ENCODE measurements at regions not wholly inside any gene's neighbourhood (a gene's known extent, or its start where the extent isn't known, plus 50 kb on each side); places are given as distances from the start of the nearest gene placed in this dataset.

GRCh38 chr6:1238040-1238439 lies 73.9 kb upstream of the FOXQ1 start:
- TF ChIP-seq, protein P1, sequence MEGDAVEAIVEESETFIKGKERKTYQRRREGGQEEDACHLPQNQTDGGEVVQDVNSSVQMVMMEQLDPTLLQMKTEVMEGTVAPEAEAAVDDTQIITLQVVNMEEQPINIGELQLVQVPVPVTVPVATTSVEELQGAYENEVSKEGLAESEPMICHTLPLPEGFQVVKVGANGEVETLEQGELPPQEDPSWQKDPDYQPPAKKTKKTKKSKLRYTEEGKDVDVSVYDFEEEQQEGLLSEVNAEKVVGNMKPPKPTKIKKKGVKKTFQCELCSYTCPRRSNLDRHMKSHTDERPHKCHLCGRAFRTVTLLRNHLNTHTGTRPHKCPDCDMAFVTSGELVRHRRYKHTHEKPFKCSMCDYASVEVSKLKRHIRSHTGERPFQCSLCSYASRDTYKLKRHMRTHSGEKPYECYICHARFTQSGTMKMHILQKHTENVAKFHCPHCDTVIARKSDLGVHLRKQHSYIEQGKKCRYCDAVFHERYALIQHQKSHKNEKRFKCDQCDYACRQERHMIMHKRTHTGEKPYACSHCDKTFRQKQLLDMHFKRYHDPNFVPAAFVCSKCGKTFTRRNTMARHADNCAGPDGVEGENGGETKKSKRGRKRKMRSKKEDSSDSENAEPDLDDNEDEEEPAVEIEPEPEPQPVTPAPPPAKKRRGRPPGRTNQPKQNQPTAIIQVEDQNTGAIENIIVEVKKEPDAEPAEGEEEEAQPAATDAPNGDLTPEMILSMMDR (IDR thresholded peaks at IDR 0.05) = no peak

DNA sequence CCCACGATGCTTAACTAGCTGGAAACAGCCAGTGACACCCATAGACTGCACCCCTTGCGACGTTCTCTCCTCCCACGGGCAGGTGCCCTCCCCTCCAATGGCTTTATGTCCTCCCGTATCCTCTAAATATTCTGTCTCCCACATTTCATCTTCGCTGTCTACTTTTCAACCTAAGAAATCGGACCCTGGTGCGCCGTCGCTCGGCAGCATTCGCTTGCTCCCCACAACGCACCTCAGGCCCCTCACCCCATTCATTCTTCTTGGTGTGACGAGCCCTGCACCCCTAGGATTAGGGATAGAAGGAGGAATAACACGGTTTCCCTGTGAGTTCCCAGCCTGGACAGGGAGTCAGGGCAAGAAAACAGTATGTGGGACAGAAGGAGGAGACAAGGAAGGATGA lies 74.3 kb upstream of the FOXQ1 start:
- TF ChIP-seq, protein P1 (IDR thresholded peaks at IDR 0.05) = no peak

DNA sequence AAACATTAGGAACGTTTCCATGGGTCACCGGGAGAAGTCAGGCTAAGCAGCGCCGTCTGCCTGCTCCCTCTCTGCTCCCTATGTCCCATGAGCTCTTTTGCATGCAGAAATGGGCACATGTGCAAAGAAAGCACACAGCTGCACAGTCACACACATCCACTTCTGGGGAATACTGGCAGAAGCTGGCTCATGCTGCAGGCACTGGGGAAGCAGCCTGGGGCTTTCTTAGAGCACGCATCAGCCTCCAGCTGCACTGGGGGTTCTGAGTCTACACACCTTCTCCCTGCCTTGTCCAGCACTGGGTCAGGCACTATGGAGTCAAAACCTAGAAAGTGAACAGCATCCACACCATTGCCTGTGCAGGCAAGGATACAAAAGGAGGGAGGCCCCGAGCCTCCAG lies 76.1 kb upstream of the FOXQ1 start:
- TF ChIP-seq, protein P1 (IDR thresholded peaks at IDR 0.05) = no peak

GRCh38 chr6:1233924-1234323 lies 78.0 kb upstream of the FOXQ1 start:
- TF ChIP-seq, protein P1 (IDR thresholded peaks at IDR 0.05) = no peak

DNA sequence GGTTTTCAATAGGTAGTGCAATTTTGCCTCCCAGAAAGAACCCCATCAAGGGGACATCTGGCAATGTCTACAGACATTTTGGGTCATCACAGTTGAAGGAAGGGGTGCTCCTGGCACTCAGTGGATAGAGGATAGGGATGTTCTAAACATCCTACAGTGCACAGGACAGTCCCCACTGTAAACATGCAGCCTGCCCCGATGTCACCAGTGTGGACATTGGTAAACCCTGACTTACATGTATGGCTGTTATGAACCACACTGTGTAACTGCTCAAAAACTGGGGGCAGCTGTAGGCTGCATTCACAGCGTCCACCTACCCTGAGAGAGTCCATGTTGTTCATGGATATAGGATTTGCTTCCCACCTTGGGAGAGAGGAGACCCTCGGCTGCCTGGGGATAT lies 79.3 kb upstream of the FOXQ1 start:
- TF ChIP-seq, protein P1 (IDR thresholded peaks at IDR 0.05) = no peak

DNA sequence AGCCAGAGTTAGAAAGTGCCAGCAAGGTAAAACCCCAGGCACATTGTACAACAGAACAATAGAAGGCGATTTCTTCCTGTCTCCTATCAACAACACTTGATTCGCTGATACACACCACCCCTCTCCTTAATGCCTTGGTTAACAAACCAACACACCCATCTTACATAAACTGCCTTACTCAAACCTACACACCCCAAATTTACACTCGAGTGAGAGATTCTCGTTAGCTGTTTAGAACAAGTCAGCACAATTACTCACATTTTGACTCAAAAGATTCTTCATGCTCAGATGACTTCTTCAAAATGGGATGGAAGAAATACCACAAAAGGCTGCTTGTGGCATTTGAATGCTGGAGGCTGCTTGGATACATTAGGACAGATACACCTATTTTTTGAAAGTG lies 80.0 kb upstream of the FOXQ1 start:
- TF ChIP-seq, protein P1 (IDR thresholded peaks at IDR 0.05) = no peak

GRCh38 chr6:1230689-1231605 lies 81.0 kb upstream of the FOXQ1 start:
- TF ChIP-seq, protein P1 (IDR thresholded peaks at IDR 0.05) = no peak
